NCI-H226 (cell line): ENCODE measurements at regions not wholly inside any gene's neighbourhood (a gene's known extent, or its start where the extent isn't known, plus 50 kb on each side); places are given as distances from the start of the nearest gene placed in this dataset.

Experiments used
- DNase-seq: peaks from one replicate; pipeline ENCODE4 v3.0.0-alpha.2; 2015

- DNase-seq: no peak
These were observed 94.3 kb downstream of the C17orf67 start for GRCh38 chr17:56739376-56739775.

- no peak for DNase-seq
These were observed 93.9 kb downstream of the C17orf67 start for GRCh38 chr17:56739776-56740175.

- DNase-seq: no peak
These were observed 93.2 kb downstream of the C17orf67 start for GRCh38 chr17:56740481-56740880.
